ENCODE measurements at regions not wholly inside any gene's neighbourhood (a gene's known extent, or its start where the extent isn't known, plus 50 kb on each side); places are given as distances from the start of the nearest gene placed in this dataset.

DNA sequence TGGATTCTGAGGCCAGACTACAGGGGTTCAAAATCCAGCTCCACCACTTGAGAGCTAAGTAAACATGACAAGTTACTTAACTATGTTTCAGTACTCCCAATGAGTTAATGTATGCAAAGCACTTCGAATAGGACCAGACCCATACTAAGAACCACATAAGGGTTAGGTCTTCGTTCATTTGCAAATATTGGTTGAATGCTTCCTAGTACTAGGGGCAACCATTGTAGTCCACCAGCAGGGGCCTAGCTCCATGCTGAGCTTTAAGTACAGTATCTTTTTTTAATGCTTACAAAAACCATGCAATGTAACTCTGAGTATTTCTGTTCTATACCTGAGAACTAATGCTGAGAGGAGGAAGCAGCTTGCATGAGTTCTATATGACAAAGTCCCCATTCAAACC, 80.4 kb upstream of the PDE1C start:
- DNase-seq (no peak), FAIRE-seq (no peak)
- Histone ChIP-seq H3K36me3 (ENCODE audit: control insufficient read depth in 2 of 3, insufficient read depth in 3 of 3, low read length in 3 of 3) (no peaks in the 10 kb centered on the region), H3K27ac (ENCODE audit: low read depth in 2 of 2, low read length in 2 of 2) (no peak overlapping the region), H3K9ac (ENCODE audit: low read length in 3 of 3) (no peak overlapping the region), H3K4me1 (ENCODE audit: control insufficient read depth in 2 of 3, insufficient read depth in 2 of 3, low read depth in 1 of 3, low read length in 3 of 3) (no peaks in the 10 kb centered on the region), H3K27me3 (ENCODE audit: control insufficient read depth, insufficient read depth, low read length) (no peaks in the 10 kb centered on the region), H3K9me3 (ENCODE audit: control insufficient read depth in 2 of 3, insufficient read depth in 1 of 3, low read length in 3 of 3) (no peaks in the 10 kb centered on the region), H3K4me3 (ENCODE audit: low read length in 3 of 3) (no peak overlapping the region)
- intact Hi-C loops (cut with DNase I), result no loop called here
- TF ChIP-seq, protein P1, sequence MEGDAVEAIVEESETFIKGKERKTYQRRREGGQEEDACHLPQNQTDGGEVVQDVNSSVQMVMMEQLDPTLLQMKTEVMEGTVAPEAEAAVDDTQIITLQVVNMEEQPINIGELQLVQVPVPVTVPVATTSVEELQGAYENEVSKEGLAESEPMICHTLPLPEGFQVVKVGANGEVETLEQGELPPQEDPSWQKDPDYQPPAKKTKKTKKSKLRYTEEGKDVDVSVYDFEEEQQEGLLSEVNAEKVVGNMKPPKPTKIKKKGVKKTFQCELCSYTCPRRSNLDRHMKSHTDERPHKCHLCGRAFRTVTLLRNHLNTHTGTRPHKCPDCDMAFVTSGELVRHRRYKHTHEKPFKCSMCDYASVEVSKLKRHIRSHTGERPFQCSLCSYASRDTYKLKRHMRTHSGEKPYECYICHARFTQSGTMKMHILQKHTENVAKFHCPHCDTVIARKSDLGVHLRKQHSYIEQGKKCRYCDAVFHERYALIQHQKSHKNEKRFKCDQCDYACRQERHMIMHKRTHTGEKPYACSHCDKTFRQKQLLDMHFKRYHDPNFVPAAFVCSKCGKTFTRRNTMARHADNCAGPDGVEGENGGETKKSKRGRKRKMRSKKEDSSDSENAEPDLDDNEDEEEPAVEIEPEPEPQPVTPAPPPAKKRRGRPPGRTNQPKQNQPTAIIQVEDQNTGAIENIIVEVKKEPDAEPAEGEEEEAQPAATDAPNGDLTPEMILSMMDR (IDR thresholded peaks at IDR 0.05; ENCODE audit: borderline replicate concordance, extremely low read depth, insufficient read depth), result no peak

DNA sequence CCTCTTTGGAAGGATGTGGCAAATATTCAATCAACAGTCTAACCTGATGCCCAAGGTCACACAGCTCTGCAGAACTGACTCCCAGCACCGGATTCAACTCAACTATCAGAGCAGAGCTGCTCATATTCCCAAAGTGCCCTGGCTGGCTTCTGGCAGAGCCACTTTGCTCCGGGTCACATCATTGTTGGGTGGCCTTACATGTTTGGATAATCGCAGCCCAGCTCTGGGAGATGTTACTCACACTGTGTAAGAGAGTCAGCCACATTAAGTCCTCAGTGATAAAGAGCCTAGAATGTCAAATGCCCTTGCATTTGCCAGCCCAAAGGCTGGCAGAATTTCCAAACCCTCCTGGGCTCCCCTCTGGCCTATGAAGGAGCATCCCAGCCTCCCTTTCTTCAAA, 79.8 kb upstream of the PDE1C start:
- FAIRE-seq, result no peak
- Histone ChIP-seq H3K4me1 (ENCODE audit: control insufficient read depth in 2 of 3, insufficient read depth in 2 of 3, low read depth in 1 of 3, low read length in 3 of 3) (no peaks in the 10 kb centered on the region), H3K9ac (ENCODE audit: low read length in 3 of 3) (no peak overlapping the region), H3K27me3 (ENCODE audit: control insufficient read depth, insufficient read depth, low read length) (no peaks in the 10 kb centered on the region), H3K4me3 (ENCODE audit: low read length in 3 of 3) (no peak overlapping the region), H3K36me3 (ENCODE audit: control insufficient read depth in 2 of 3, insufficient read depth in 3 of 3, low read length in 3 of 3) (no peaks in the 10 kb centered on the region), H3K9me3 (ENCODE audit: control insufficient read depth in 2 of 3, insufficient read depth in 1 of 3, low read length in 3 of 3) (no peaks in the 10 kb centered on the region), H3K27ac (ENCODE audit: low read depth in 2 of 2, low read length in 2 of 2) (no peak overlapping the region)
- no peak for DNase-seq
- intact Hi-C loops (cut with DNase I), result no loop called here
- TF ChIP-seq, protein P1 (IDR thresholded peaks at IDR 0.05; ENCODE audit: borderline replicate concordance, extremely low read depth, insufficient read depth), result no peak

DNA sequence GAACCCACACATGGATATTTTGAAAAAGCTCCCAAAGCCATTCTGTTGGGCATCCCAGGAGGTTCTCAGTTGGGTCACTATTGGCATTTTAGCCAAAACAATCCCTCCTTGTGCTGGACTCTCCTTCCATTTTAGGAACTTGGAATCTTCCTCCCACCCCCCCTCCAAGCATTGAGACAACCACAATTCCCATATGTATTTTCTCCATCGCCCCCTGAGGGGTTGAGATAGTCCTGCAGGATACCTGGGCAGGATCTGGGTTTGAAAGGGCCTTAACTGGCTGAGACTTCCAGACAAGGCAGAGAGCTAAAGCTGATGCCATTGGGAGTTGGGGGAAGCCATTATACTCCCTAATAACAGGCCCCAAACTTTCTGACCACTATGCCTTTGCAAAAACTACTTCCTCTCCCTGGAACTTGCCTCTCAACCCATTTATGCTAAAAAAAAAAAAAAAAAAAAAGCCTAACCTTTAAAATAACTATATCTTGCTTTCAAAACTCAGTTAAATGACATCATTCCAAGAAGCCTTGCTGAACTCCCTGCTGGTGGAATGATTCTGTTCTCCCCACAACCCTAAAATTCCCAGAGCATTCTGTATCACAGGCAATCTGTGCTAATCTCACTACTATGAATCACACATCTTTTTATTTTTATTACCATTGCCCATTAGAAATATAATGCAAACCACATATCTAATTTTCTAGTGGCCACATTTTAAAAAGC, 77.5 kb upstream of the PDE1C start:
- intact Hi-C loops (cut with DNase I), result no loop called here
- FAIRE-seq, result no peak

More for the DNA sequence above, 77.5 kb upstream of the PDE1C start:
- TF ChIP-seq, protein P1 (IDR thresholded peaks at IDR 0.05; ENCODE audit: borderline replicate concordance, extremely low read depth, insufficient read depth), result no peak
- no peak for DNase-seq
- Histone ChIP-seq H3K27me3 (ENCODE audit: control insufficient read depth, insufficient read depth, low read length) (no peaks in the 10 kb centered on the region), H3K9me3 (ENCODE audit: control insufficient read depth in 2 of 3, insufficient read depth in 1 of 3, low read length in 3 of 3) (no peaks in the 10 kb centered on the region), H3K36me3 (ENCODE audit: control insufficient read depth in 2 of 3, insufficient read depth in 3 of 3, low read length in 3 of 3) (no peaks in the 10 kb centered on the region), H3K27ac (ENCODE audit: low read depth in 2 of 2, low read length in 2 of 2) (no peak overlapping the region), H3K4me1 (ENCODE audit: control insufficient read depth in 2 of 3, insufficient read depth in 2 of 3, low read depth in 1 of 3, low read length in 3 of 3) (no peaks in the 10 kb centered on the region), H3K4me3 (ENCODE audit: low read length in 3 of 3) (no peak overlapping the region), H3K9ac (ENCODE audit: low read length in 3 of 3) (no peak overlapping the region)
